ENCODE measurements at regions not wholly inside any gene's neighbourhood (a gene's known extent, or its start where the extent isn't known, plus 50 kb on each side); places are given as distances from the start of the nearest gene placed in this dataset.

DNA sequence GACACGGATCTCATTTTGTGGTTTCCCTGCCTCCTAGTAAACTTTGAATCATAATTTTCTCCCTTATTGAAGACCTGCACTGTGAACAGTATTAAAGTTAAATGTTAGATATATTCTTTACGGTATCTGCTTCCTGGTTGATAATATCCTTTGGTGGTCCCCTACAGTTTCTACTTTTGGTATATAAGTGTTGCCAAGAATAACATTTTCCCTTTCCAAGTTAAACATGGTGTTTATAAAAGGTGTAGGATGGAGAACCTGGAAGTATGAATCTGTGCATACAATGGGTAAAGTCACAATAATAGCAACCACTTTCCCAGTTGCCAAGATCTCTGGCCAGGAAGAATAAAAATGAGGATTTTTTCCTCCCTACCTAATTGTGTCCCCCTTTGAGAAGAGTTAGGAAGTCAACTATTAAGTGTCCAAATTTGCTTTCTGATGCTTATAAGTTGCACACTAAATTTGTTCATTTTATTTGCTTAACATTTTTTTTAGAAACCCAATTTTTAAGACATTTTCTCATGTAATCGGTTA is 201.0 kb upstream of the STK17B start:
- no peaks in the 10 kb centered on the region for H3K36me3 Mint-ChIP-seq (ENCODE audit: low read depth, unreplicated experiment)
- H3K27ac Mint-ChIP-seq (ENCODE audit: unreplicated experiment), result no peak overlapping the region
- H3K4me1 Mint-ChIP-seq (ENCODE audit: unreplicated experiment), result peaks cover 17% of the 10 kb centered on the region
- TF ChIP-seq, protein P1, sequence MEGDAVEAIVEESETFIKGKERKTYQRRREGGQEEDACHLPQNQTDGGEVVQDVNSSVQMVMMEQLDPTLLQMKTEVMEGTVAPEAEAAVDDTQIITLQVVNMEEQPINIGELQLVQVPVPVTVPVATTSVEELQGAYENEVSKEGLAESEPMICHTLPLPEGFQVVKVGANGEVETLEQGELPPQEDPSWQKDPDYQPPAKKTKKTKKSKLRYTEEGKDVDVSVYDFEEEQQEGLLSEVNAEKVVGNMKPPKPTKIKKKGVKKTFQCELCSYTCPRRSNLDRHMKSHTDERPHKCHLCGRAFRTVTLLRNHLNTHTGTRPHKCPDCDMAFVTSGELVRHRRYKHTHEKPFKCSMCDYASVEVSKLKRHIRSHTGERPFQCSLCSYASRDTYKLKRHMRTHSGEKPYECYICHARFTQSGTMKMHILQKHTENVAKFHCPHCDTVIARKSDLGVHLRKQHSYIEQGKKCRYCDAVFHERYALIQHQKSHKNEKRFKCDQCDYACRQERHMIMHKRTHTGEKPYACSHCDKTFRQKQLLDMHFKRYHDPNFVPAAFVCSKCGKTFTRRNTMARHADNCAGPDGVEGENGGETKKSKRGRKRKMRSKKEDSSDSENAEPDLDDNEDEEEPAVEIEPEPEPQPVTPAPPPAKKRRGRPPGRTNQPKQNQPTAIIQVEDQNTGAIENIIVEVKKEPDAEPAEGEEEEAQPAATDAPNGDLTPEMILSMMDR (IDR thresholded peaks at IDR 0.05; ENCODE audit: unreplicated experiment), result no peak
- no peak overlapping the region for H3K4me3 Mint-ChIP-seq (ENCODE audit: unreplicated experiment)
- DNase-seq (ENCODE audit: low spot score), result no peak
- peaks cover 6% of the 10 kb centered on the region for H3K9me3 Mint-ChIP-seq (ENCODE audit: unreplicated experiment)
- peaks cover 2% of the 10 kb centered on the region for H3K27me3 Mint-ChIP-seq (ENCODE audit: unreplicated experiment)

DNA sequence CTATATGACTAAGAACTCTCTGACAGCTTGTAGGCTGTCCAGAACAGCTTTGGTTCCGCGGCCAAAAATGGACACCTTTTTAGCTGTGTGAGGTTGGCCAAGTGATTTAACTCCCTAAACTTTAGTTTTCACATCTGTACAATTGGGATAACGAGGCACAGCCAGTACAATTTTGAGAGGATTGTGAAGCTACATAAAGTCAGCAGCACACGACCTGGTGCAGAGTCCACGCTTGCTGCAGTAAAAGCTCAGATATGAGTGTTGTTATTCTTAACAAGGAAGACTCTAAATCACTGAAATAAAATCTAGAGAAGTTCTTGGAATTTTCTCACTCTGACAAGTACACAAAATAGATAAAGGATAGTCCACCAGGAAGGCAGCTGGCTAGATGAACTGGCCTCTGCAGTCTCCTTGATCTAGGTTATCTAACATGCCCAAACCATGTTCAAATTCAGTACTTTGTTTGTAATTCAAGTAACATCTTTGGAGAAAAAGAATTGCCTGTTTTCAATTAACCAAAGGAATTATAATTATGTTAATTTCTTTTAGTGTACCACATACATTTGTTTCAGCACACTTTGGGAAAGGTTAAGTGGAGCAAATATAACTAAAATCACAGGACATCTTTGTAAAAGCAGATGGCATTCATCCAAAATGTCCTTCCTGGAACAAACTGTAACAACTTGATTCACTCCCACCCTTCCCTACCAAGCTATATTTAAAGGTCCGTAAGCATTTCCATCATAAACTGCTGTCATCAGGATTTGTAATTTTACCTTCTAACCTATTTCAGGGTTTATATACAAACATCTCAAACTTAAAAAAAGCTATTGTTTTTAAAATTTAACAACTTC is 201.7 kb upstream of the STK17B start:
- no peak for DNase-seq (ENCODE audit: low spot score)
- no peak overlapping the region for H3K27ac Mint-ChIP-seq (ENCODE audit: unreplicated experiment)
- H3K4me3 Mint-ChIP-seq (ENCODE audit: unreplicated experiment), result no peak overlapping the region
- H3K4me1 Mint-ChIP-seq (ENCODE audit: unreplicated experiment), result peaks cover 17% of the 10 kb centered on the region
- H3K36me3 Mint-ChIP-seq (ENCODE audit: low read depth, unreplicated experiment), result no peaks in the 10 kb centered on the region
- TF ChIP-seq, protein P1 (IDR thresholded peaks at IDR 0.05; ENCODE audit: unreplicated experiment), result no peak
- H3K9me3 Mint-ChIP-seq (ENCODE audit: unreplicated experiment), result peaks cover 5% of the 10 kb centered on the region
- H3K27me3 Mint-ChIP-seq (ENCODE audit: unreplicated experiment), result peaks cover 2% of the 10 kb centered on the region

DNA sequence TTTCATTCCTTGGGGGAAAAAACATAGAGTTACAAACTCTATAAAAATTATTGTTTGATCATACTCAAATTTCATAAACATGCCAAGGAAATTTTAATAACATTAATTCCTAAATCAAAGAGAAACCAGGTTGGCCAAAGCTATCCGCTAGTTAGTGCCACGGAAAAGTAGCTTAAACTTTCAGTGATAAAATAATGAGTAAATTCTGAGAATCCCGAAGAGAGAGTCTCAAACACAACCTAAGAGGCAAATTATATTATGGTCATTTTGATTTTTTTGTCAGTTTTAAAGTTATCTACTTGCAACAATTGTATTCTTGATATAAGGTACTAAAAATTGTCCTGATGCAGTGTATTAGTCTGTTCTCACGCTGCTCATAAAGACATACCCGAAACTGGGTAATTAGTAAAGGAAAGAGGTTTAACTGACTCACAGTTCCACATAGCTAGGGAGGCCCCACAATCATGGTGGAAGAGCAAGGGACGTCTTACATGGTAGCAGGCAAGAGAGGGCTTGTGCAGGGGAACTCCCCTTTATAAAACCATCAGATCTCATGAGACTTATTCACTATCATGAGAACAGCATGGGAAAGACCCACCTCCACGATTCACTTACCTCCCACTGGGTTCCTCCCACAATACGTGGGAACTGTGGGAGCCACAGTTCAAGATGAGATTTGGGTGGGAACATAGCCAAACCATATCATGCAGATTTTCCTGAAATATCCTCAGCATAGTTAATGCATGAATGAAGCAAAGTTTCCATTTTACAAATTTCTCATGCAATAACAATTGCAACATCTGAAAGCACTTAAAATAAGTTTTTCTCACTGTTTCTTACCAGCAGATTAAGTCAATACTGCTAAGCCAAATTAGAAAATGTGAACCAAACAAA is 205.9 kb upstream of the STK17B start:
- Mint-ChIP-seq H3K36me3 (ENCODE audit: low read depth, unreplicated experiment) (no peaks in the 10 kb centered on the region), H3K27me3 (ENCODE audit: unreplicated experiment) (no peaks in the 10 kb centered on the region), H3K4me1 (ENCODE audit: unreplicated experiment) (peaks cover 6% of the 10 kb centered on the region), H3K9me3 (ENCODE audit: unreplicated experiment) (no peaks in the 10 kb centered on the region), H3K4me3 (ENCODE audit: unreplicated experiment) (no peak overlapping the region), H3K27ac (ENCODE audit: unreplicated experiment) (no peak overlapping the region)
- DNase-seq (ENCODE audit: low spot score), result no peak
- TF ChIP-seq, protein P1 (IDR thresholded peaks at IDR 0.05; ENCODE audit: unreplicated experiment), result no peak

DNA sequence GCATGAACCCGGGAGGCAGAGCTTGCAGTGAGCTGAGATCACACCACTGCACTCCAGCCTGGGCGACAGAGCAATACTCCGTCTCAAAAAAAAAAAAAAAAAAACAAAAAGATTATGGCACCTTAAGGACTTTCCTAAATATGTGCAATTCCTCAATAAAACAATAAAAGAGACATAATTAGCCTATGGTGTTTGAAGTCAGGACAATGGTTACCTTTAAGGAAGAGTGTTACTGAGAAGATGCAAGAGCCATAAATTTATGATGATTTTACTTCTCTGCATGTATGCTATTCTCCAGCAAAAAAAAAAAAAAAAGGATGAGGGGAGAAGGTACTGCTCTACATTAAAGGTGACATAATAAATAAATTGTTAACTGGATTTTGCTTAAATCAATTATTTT is 208.2 kb upstream of the STK17B start:
- H3K27ac Mint-ChIP-seq (ENCODE audit: unreplicated experiment), result no peak overlapping the region

More for the DNA sequence above, 208.2 kb upstream of the STK17B start:
- no peaks in the 10 kb centered on the region for H3K9me3 Mint-ChIP-seq (ENCODE audit: unreplicated experiment)
- no peaks in the 10 kb centered on the region for H3K4me1 Mint-ChIP-seq (ENCODE audit: unreplicated experiment)
- TF ChIP-seq, protein P1 (IDR thresholded peaks at IDR 0.05; ENCODE audit: unreplicated experiment), result no peak
- DNase-seq (ENCODE audit: low spot score), result no peak
- no peaks in the 10 kb centered on the region for H3K36me3 Mint-ChIP-seq (ENCODE audit: low read depth, unreplicated experiment)
- no peaks in the 10 kb centered on the region for H3K27me3 Mint-ChIP-seq (ENCODE audit: unreplicated experiment)
- no peak overlapping the region for H3K4me3 Mint-ChIP-seq (ENCODE audit: unreplicated experiment)

All from endothelial cell (in vitro differentiated cells).